Smooth muscle cell (in vitro differentiated cells): ENCODE measurements at regions not wholly inside any gene's neighbourhood (a gene's known extent, or its start where the extent isn't known, plus 50 kb on each side); places are given as distances from the start of the nearest gene placed in this dataset.

Source experiments
- DNase-seq: peaks from one replicate; lab custom pipeline; 2025; ENCODE audit not compliant: unreplicated experiment; lab: John Stamatoyannopoulos, UW
- H2AFZ ChIP-seq: fragments of 200-600 bp; sonication (generic); 2 replicates; pipeline ENCODE4 v1.6.0; 2016; ENCODE audit warnings: antibody characterized with exemption, low read depth, mild to moderate bottlenecking
- H3F3A ChIP-seq: fragments of 200-600 bp; sonication (generic); 2 replicates; pipeline ENCODE4 v1.6.0; 2017; ENCODE audit warnings: antibody characterized with exemption, low read depth
- H3K27ac ChIP-seq: fragments of 200-600 bp; sonication (generic); 2 replicates; pipeline ENCODE4 v1.5.1; 2016; ENCODE audit warnings: low read depth, mild to moderate bottlenecking
- H3K27me3 ChIP-seq: fragments of 200-600 bp; sonication (generic); 2 replicates; pipeline ENCODE4 v1.6.1; 2016; ENCODE audit warnings: low read depth, mild to moderate bottlenecking
- H3K36me3 ChIP-seq: fragments of 200-600 bp; sonication (generic); 2 replicates; pipeline ENCODE4 v1.5.1; 2016; ENCODE audit warnings: low read depth
- H3K4me1 ChIP-seq: fragments of 200-600 bp; sonication (generic); 2 replicates; pipeline ENCODE4 v1.5.1; 2016; ENCODE audit warnings: low read depth
- H3K4me2 ChIP-seq: fragments of 200-600 bp; sonication (generic); 2 replicates; pipeline ENCODE4 v1.6.0; 2016; ENCODE audit warnings: mild to moderate bottlenecking
- H3K4me3 ChIP-seq: fragments of 200-600 bp; sonication (generic); 2 replicates; pipeline ENCODE4 v1.5.1; 2016; ENCODE audit warnings: mild to moderate bottlenecking
- H3K79me2 ChIP-seq: fragments of 200-600 bp; sonication (generic); 2 replicates; pipeline ENCODE4 v1.6.0; 2016; ENCODE audit warnings: low read depth, mild to moderate bottlenecking
- H3K9ac ChIP-seq: fragments of 200-600 bp; sonication (generic); 2 replicates; pipeline ENCODE4 v1.6.0; 2016; ENCODE audit warnings: low read depth
- H3K9me3 ChIP-seq: fragments of 200-600 bp; sonication (generic); replicated peaks from 2 replicates; pipeline ENCODE4 v1.5.1; 2016; ENCODE audit warnings: low read depth
- H4K20me1 ChIP-seq: fragments of 200-600 bp; sonication (generic); 2 replicates; pipeline ENCODE4 v1.6.0; 2016; ENCODE audit warnings: low read depth
- CTCF ChIP-seq: fragments of 200-600 bp; sonication (generic); IDR thresholded peaks from 2 replicates; pipeline ENCODE4 v1.5.1; 2017; ENCODE audit warnings: borderline replicate concordance, mild to moderate bottlenecking, antibody characterized with exemption; ENCODE audit not compliant: insufficient read depth, poor library complexity, severe bottlenecking
- WGBS: methylation state at CpG from one replicate; pipeline ENCODE4 v1.1.7; 2016; ENCODE audit warnings: low lambda C conversion rate; 5-methylcytosine and 5-hydroxymethylcytosine counted together

GRCh38 chr11:98944461-98944860, 76.3 kb upstream of the CNTN5 start:
- no peaks in the 10 kb centered on the region for H3K27me3 ChIP-seq
- no peak overlapping the region for H3K27ac ChIP-seq
- no peaks in the 10 kb centered on the region for H3K79me2 ChIP-seq
- no peak overlapping the region for H3K4me2 ChIP-seq
- no peaks in the 10 kb centered on the region for H3K4me1 ChIP-seq
- H2AFZ ChIP-seq = no peak overlapping the region
- H3K4me3 ChIP-seq = no peak overlapping the region
- DNase-seq = no peak
- H3K9me3 ChIP-seq = no peaks in the 10 kb centered on the region
- H3F3A ChIP-seq = no peaks in the 10 kb centered on the region
- 66% methylated on average over 2 of the region's 2 CpGs for WGBS
- no peaks in the 10 kb centered on the region for H3K36me3 ChIP-seq
- H4K20me1 ChIP-seq = no peaks in the 10 kb centered on the region
- H3K9ac ChIP-seq = no peak overlapping the region
- TF ChIP-seq CTCF = no peak

GRCh38 chr11:98952107-98952506, 68.6 kb upstream of the CNTN5 start:
- H4K20me1 ChIP-seq = no peaks in the 10 kb centered on the region
- no peak overlapping the region for H3K27ac ChIP-seq
- no peaks in the 10 kb centered on the region for H3K9me3 ChIP-seq
- no peak overlapping the region for H3K4me3 ChIP-seq
- no peak overlapping the region for H3K9ac ChIP-seq
- no peaks in the 10 kb centered on the region for H3K36me3 ChIP-seq
- DNase-seq = no peak
- no peaks in the 10 kb centered on the region for H3K27me3 ChIP-seq
- no peaks in the 10 kb centered on the region for H3F3A ChIP-seq
- WGBS = 89% methylated on average over 2 of the region's 2 CpGs
- H3K4me1 ChIP-seq = no peaks in the 10 kb centered on the region
- no peak for TF ChIP-seq CTCF
- no peak overlapping the region for H2AFZ ChIP-seq
- H3K79me2 ChIP-seq = no peaks in the 10 kb centered on the region
- H3K4me2 ChIP-seq = no peak overlapping the region

- no peaks in the 10 kb centered on the region for H3K4me1 ChIP-seq
- no peaks in the 10 kb centered on the region for H3K79me2 ChIP-seq
- no peaks in the 10 kb centered on the region for H3K36me3 ChIP-seq
- H3K4me3 ChIP-seq = no peak overlapping the region
- H3K4me2 ChIP-seq = no peak overlapping the region
- TF ChIP-seq CTCF = no peak
- no peaks in the 10 kb centered on the region for H3K27me3 ChIP-seq
- WGBS = 67% methylated on average over 1 of the region's 1 CpG
- no peak overlapping the region for H3K9ac ChIP-seq
- no peaks in the 10 kb centered on the region for H4K20me1 ChIP-seq
- no peaks in the 10 kb centered on the region for H3F3A ChIP-seq
- no peaks in the 10 kb centered on the region for H3K9me3 ChIP-seq
- no peak overlapping the region for H3K27ac ChIP-seq
- no peak overlapping the region for H2AFZ ChIP-seq
- DNase-seq = no peak
Observed at GRCh38 chr11:98955551-98955950, 65.2 kb upstream of the CNTN5 start.

- H3K79me2 ChIP-seq = no peaks in the 10 kb centered on the region
- no peaks in the 10 kb centered on the region for H3K27me3 ChIP-seq
- no peak overlapping the region for H3K4me2 ChIP-seq
- no peak for TF ChIP-seq CTCF
- H3K4me3 ChIP-seq = no peak overlapping the region
- no peak overlapping the region for H2AFZ ChIP-seq
- H3K4me1 ChIP-seq = no peaks in the 10 kb centered on the region
- no peak overlapping the region for H3K9ac ChIP-seq
- no peaks in the 10 kb centered on the region for H4K20me1 ChIP-seq
- DNase-seq = no peak
- H3F3A ChIP-seq = no peaks in the 10 kb centered on the region
- no peaks in the 10 kb centered on the region for H3K36me3 ChIP-seq
- H3K27ac ChIP-seq = no peak overlapping the region
- H3K9me3 ChIP-seq = no peaks in the 10 kb centered on the region
- WGBS = 80% methylated on average over 3 of the region's 3 CpGs
Observed at GRCh38 chr11:98964146-98964545, 56.6 kb upstream of the CNTN5 start.
